ELF-1 (cell line): ENCODE measurements at regions not wholly inside any gene's neighbourhood (a gene's known extent, or its start where the extent isn't known, plus 50 kb on each side); places are given as distances from the start of the nearest gene placed in this dataset.

Source experiments
- DNase-seq: peaks from one replicate; pipeline ENCODE4 v3.0.0-alpha.2; 2016; ENCODE audit warnings: low read depth, low spot score

GRCh38 chr15:47991357-47991756 is 129.4 kb upstream of the SLC24A5 start:
- DNase-seq = no peak

- no peak for DNase-seq
Observed at GRCh38 chr15:47993051-47993450, 127.7 kb upstream of the SLC24A5 start.

GRCh38 chr15:47997195-47998080 is 123.4 kb upstream of the SLC24A5 start:
- no peak for DNase-seq

GRCh38 chr15:47998619-47999019 is 122.2 kb upstream of the SLC24A5 start:
- no peak for DNase-seq

GRCh38 chr15:48001393-48002039 is 119.3 kb upstream of the SLC24A5 start:
- DNase-seq = no peak

GRCh38 chr15:48002767-48003166 is 118.0 kb upstream of the SLC24A5 start:
- no peak for DNase-seq

- no peak for DNase-seq
Observed at GRCh38 chr15:48003441-48003840, 117.3 kb upstream of the SLC24A5 start.

GRCh38 chr15:48005077-48005476 is 115.7 kb upstream of the SLC24A5 start:
- no peak for DNase-seq

GRCh38 chr15:48006031-48006511 is 114.7 kb upstream of the SLC24A5 start:
- peak; percentile 33 for DNase-seq

- DNase-seq = no peak
Observed at GRCh38 chr15:48010316-48010715, 110.5 kb upstream of the SLC24A5 start.

- DNase-seq = peak; percentile 74
Observed at GRCh38 chr15:48012191-48012590, 108.6 kb upstream of the SLC24A5 start.

GRCh38 chr15:48016865-48017264 is 103.9 kb upstream of the SLC24A5 start:
- DNase-seq = no peak

- no peak for DNase-seq
Observed at GRCh38 chr15:48017747-48018146, 103.0 kb upstream of the SLC24A5 start.

GRCh38 chr15:48020166-48020565 is 100.6 kb upstream of the SLC24A5 start:
- no peak for DNase-seq

GRCh38 chr15:48021336-48022086 is 99.3 kb upstream of the SLC24A5 start:
- no peak for DNase-seq

- no peak for DNase-seq
Observed at GRCh38 chr15:48025118-48025517, 95.7 kb upstream of the SLC24A5 start.

- no peak for DNase-seq
Observed at GRCh38 chr15:48028712-48029111, 92.1 kb upstream of the SLC24A5 start.

- no peak for DNase-seq
Observed at GRCh38 chr15:48029642-48030041, 91.1 kb upstream of the SLC24A5 start.

- no peak for DNase-seq
Observed at GRCh38 chr15:48031466-48031865, 89.3 kb upstream of the SLC24A5 start.

GRCh38 chr15:48031973-48032372 is 88.8 kb upstream of the SLC24A5 start:
- no peak for DNase-seq

GRCh38 chr15:48032911-48033310 is 87.9 kb upstream of the SLC24A5 start:
- no peak for DNase-seq

- DNase-seq = no peak
Observed at GRCh38 chr15:48038221-48038620, 82.6 kb upstream of the SLC24A5 start.
